ENCODE measurements at regions not wholly inside any gene's neighbourhood (a gene's known extent, or its start where the extent isn't known, plus 50 kb on each side); places are given as distances from the start of the nearest gene placed in this dataset.

DNA sequence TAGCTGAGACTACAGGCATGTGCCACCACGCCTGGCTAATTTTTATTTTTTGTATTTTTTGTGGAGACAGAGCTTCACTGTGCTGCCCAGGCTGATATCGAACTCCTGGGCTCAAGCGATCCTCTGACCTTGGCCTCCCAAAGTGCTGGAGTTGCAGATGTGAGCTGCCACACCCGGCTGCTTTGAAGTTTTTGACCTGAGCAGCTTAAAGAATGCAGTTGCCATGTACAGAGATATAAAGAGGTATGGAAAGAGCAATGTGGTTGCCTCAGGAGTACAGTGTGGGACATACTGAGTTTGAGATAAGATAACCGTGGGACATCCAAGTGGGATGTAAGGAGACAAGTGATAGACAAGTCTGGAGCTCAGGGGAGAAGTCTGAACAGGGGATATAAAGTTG lies 82.7 kb upstream of the LSM14A start (continued):
- TF ChIP-seq EZH2 (IDR thresholded peaks at IDR 0.05; ENCODE audit: low read depth, unreplicated experiment) (no peak), STAT1 (IDR thresholded peaks at IDR 0.05; ENCODE audit: unreplicated experiment) (no peak)

DNA sequence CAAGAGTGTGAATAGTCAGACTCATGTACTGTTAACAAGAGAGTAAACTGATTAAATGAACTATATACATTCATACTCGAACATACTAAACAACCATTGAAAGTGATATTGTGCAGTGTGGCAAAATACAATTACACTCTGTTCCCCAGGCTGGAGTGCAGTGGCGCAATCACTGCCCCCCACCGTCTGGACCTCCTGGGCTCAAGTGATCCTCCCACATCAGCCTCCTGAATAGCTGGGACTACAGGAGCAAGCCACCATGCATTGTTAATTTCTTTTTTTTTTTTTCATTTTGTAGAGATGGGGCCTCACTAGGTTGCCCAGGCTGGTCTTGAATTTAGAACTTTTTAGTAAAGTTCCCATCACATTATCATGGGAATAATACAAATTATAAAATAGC lies 77.3 kb upstream of the LSM14A start:
- Mint-ChIP-seq H3K9me3 (no peaks in the 10 kb centered on the region), H3K27me3 (ENCODE audit: insufficient read depth, low read depth, poor library complexity) (peaks cover 7% of the 10 kb centered on the region), H3K27ac (no peak overlapping the region), H3K4me3 (no peak overlapping the region), H3K36me3 (ENCODE audit: low read depth) (no peaks in the 10 kb centered on the region), H3K4me1 (peaks cover 11% of the 10 kb centered on the region; the same call in 2 of the 3 replicates)
- Histone ChIP-seq H3K9me2 (ENCODE audit: insufficient read depth) (no peaks in the 10 kb centered on the region), H3K36me3 (ENCODE audit: insufficient read depth) (no peaks in the 10 kb centered on the region), H3K4me2 (no peak overlapping the region), H4K20me1 (replicated peaks; ENCODE audit: insufficient read depth) (no peaks in the 10 kb centered on the region), H3K4me3 (no peak overlapping the region), H3K27me3 (ENCODE audit: insufficient read depth) (no peaks in the 10 kb centered on the region), H3K27ac (ENCODE audit: low read depth) (no peak overlapping the region), H2AFZ (no peak overlapping the region), H3K4me1 (ENCODE audit: insufficient read depth) (no peaks in the 10 kb centered on the region), H3K79me2 (replicated peaks; ENCODE audit: insufficient read depth) (no peaks in the 10 kb centered on the region), H3F3A (replicated peaks; ENCODE audit: low read depth) (no peaks in the 10 kb centered on the region)
- TF ChIP-seq, protein P1, sequence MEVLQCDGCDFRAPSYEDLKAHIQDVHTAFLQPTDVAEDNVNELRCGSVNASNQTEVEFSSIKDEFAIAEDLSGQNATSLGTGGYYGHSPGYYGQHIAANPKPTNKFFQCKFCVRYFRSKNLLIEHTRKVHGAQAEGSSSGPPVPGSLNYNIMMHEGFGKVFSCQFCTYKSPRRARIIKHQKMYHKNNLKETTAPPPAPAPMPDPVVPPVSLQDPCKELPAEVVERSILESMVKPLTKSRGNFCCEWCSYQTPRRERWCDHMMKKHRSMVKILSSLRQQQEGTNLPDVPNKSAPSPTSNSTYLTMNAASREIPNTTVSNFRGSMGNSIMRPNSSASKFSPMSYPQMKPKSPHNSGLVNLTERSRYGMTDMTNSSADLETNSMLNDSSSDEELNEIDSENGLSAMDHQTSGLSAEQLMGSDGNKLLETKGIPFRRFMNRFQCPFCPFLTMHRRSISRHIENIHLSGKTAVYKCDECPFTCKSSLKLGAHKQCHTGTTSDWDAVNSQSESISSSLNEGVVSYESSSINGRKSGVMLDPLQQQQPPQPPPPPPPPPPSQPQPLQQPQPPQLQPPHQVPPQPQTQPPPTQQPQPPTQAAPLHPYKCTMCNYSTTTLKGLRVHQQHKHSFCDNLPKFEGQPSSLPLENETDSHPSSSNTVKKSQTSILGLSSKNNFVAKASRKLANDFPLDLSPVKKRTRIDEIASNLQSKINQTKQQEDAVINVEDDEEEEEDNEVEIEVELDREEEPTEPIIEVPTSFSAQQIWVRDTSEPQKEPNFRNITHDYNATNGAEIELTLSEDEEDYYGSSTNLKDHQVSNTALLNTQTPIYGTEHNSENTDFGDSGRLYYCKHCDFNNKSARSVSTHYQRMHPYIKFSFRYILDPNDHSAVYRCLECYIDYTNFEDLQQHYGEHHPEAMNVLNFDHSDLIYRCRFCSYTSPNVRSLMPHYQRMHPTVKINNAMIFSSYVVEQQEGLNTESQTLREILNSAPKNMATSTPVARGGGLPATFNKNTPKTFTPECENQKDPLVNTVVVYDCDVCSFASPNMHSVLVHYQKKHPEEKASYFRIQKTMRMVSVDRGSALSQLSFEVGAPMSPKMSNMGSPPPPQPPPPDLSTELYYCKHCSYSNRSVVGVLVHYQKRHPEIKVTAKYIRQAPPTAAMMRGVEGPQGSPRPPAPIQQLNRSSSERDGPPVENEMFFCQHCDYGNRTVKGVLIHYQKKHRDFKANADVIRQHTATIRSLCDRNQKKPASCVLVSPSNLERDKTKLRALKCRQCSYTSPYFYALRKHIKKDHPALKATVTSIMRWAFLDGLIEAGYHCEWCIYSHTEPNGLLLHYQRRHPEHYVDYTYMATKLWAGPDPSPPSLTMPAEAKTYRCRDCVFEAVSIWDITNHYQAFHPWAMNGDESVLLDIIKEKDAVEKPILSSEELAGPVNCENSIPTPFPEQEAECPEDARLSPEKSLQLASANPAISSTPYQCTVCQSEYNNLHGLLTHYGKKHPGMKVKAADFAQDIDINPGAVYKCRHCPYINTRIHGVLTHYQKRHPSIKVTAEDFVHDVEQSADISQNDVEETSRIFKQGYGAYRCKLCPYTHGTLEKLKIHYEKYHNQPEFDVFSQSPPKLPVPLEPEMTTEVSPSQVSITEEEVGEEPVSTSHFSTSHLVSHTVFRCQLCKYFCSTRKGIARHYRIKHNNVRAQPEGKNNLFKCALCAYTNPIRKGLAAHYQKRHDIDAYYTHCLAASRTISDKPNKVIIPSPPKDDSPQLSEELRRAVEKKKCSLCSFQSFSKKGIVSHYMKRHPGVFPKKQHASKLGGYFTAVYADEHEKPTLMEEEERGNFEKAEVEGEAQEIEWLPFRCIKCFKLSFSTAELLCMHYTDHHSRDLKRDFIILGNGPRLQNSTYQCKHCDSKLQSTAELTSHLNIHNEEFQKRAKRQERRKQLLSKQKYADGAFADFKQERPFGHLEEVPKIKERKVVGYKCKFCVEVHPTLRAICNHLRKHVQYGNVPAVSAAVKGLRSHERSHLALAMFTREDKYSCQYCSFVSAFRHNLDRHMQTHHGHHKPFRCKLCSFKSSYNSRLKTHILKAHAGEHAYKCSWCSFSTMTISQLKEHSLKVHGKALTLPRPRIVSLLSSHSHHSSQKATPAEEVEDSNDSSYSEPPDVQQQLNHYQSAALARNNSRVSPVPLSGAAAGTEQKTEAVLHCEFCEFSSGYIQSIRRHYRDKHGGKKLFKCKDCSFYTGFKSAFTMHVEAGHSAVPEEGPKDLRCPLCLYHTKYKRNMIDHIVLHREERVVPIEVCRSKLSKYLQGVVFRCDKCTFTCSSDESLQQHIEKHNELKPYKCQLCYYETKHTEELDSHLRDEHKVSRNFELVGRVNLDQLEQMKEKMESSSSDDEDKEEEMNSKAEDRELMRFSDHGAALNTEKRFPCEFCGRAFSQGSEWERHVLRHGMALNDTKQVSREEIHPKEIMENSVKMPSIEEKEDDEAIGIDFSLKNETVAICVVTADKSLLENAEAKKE (CRISPR knock-in tag; IDR thresholded peaks at IDR 0.05), result no peak
- TF ChIP-seq POLR2AphosphoS5 (IDR thresholded peaks at IDR 0.05; ENCODE audit: low read depth), result no peak
- TF ChIP-seq, protein P2, sequence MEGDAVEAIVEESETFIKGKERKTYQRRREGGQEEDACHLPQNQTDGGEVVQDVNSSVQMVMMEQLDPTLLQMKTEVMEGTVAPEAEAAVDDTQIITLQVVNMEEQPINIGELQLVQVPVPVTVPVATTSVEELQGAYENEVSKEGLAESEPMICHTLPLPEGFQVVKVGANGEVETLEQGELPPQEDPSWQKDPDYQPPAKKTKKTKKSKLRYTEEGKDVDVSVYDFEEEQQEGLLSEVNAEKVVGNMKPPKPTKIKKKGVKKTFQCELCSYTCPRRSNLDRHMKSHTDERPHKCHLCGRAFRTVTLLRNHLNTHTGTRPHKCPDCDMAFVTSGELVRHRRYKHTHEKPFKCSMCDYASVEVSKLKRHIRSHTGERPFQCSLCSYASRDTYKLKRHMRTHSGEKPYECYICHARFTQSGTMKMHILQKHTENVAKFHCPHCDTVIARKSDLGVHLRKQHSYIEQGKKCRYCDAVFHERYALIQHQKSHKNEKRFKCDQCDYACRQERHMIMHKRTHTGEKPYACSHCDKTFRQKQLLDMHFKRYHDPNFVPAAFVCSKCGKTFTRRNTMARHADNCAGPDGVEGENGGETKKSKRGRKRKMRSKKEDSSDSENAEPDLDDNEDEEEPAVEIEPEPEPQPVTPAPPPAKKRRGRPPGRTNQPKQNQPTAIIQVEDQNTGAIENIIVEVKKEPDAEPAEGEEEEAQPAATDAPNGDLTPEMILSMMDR (conservative IDR thresholded peaks at IDR 0.05; ENCODE audit: low read depth in 2 of 2), result no peak
- TF ChIP-seq ZNF114 (CRISPR knock-in tag; IDR thresholded peaks at IDR 0.05), result no peak
- TF ChIP-seq, protein P3, sequence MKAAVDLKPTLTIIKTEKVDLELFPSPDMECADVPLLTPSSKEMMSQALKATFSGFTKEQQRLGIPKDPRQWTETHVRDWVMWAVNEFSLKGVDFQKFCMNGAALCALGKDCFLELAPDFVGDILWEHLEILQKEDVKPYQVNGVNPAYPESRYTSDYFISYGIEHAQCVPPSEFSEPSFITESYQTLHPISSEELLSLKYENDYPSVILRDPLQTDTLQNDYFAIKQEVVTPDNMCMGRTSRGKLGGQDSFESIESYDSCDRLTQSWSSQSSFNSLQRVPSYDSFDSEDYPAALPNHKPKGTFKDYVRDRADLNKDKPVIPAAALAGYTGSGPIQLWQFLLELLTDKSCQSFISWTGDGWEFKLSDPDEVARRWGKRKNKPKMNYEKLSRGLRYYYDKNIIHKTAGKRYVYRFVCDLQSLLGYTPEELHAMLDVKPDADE (IDR thresholded peaks at IDR 0.05), result no peak
- TF ChIP-seq EZH2phosphoT487 (IDR thresholded peaks at IDR 0.05; ENCODE audit: unreplicated experiment), result no peak
- TF ChIP-seq JUNB (IDR thresholded peaks at IDR 0.05; ENCODE audit: unreplicated experiment), result no peak
- no peak for TF ChIP-seq CREB1 (CRISPR knock-in tag; IDR thresholded peaks at IDR 0.05; ENCODE audit: low read depth)
- TF ChIP-seq, protein P4, sequence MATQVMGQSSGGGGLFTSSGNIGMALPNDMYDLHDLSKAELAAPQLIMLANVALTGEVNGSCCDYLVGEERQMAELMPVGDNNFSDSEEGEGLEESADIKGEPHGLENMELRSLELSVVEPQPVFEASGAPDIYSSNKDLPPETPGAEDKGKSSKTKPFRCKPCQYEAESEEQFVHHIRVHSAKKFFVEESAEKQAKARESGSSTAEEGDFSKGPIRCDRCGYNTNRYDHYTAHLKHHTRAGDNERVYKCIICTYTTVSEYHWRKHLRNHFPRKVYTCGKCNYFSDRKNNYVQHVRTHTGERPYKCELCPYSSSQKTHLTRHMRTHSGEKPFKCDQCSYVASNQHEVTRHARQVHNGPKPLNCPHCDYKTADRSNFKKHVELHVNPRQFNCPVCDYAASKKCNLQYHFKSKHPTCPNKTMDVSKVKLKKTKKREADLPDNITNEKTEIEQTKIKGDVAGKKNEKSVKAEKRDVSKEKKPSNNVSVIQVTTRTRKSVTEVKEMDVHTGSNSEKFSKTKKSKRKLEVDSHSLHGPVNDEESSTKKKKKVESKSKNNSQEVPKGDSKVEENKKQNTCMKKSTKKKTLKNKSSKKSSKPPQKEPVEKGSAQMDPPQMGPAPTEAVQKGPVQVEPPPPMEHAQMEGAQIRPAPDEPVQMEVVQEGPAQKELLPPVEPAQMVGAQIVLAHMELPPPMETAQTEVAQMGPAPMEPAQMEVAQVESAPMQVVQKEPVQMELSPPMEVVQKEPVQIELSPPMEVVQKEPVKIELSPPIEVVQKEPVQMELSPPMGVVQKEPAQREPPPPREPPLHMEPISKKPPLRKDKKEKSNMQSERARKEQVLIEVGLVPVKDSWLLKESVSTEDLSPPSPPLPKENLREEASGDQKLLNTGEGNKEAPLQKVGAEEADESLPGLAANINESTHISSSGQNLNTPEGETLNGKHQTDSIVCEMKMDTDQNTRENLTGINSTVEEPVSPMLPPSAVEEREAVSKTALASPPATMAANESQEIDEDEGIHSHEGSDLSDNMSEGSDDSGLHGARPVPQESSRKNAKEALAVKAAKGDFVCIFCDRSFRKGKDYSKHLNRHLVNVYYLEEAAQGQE (IDR thresholded peaks at IDR 0.05; ENCODE audit: unreplicated experiment), result no peak
- TF ChIP-seq ZNF331 (CRISPR knock-in tag; IDR thresholded peaks at IDR 0.05; ENCODE audit: low read depth), result no peak
- no peak for TF ChIP-seq EZH2 (IDR thresholded peaks at IDR 0.05; ENCODE audit: low read depth, unreplicated experiment)
- no peak for DNase-seq (ENCODE audit: low spot score)
- no peak for ATAC-seq

Data from GM23338 (cell line).